Hepatocyte (in vitro differentiated cells): ENCODE measurements at regions not wholly inside any gene's neighbourhood (a gene's known extent, or its start where the extent isn't known, plus 50 kb on each side); places are given as distances from the start of the nearest gene placed in this dataset.

Source experiments
- DNase-seq: peaks from one replicate; pipeline ENCODE4 v3.0.0-alpha.2; 2016; ENCODE audit warnings: low spot score
- H2AFZ ChIP-seq: fragments of 200-600 bp; sonication (generic); 2 replicates; pipeline ENCODE4 v1.6.0; 2016; ENCODE audit warnings: antibody characterized with exemption, mild to moderate bottlenecking
- H3K27ac ChIP-seq: fragments of 200-600 bp; sonication (generic); 2 replicates; pipeline ENCODE4 v1.5.1; 2016; ENCODE audit warnings: mild to moderate bottlenecking
- H3K27me3 ChIP-seq: fragments of 200-600 bp; sonication (generic); 2 replicates; pipeline ENCODE4 v1.6.1; 2016
- H3K36me3 ChIP-seq: fragments of 200-600 bp; sonication (generic); replicated peaks from 2 replicates; pipeline ENCODE4 v1.5.1; 2016; ENCODE audit warnings: low read depth; ENCODE audit not compliant: insufficient read depth
- H3K4me1 ChIP-seq: fragments of 200-600 bp; sonication (generic); 2 replicates; pipeline ENCODE4 v1.5.1; 2016; ENCODE audit warnings: mild to moderate bottlenecking, moderate library complexity; ENCODE audit not compliant: insufficient read depth
- H3K4me2 ChIP-seq: fragments of 200-600 bp; sonication (generic); 2 replicates; pipeline ENCODE4 v1.6.0; 2016
- H3K4me3 ChIP-seq: fragments of 200-600 bp; sonication (generic); 2 replicates; pipeline ENCODE4 v1.5.1; 2016; ENCODE audit warnings: mild to moderate bottlenecking
- H3K79me2 ChIP-seq: fragments of 200-600 bp; sonication (generic); 2 replicates; pipeline ENCODE4 v1.6.0; 2017; ENCODE audit warnings: mild to moderate bottlenecking
- H3K9me2 ChIP-seq: fragments of 200-600 bp; sonication (generic); replicated peaks from 2 replicates; pipeline ENCODE4 v1.6.0; 2017; ENCODE audit warnings: mild to moderate bottlenecking; ENCODE audit not compliant: insufficient read depth
- H3K9me3 ChIP-seq: fragments of 200-600 bp; sonication (generic); 2 replicates; pipeline ENCODE4 v1.5.1; 2016; ENCODE audit warnings: low read depth, mild to moderate bottlenecking
- H4K20me1 ChIP-seq: fragments of 200-600 bp; sonication (generic); 2 replicates; pipeline ENCODE4 v1.6.0; 2016; ENCODE audit warnings: mild to moderate bottlenecking; ENCODE audit not compliant: insufficient read depth, poor library complexity, severe bottlenecking
- EZH2 ChIP-seq: fragments of 200-600 bp; sonication (generic); IDR thresholded peaks from 2 replicates; pipeline ENCODE4 v1.6.1; 2016; ENCODE audit warnings: antibody characterized with exemption, mild to moderate bottlenecking, borderline replicate concordance
- EZH2phosphoT487 ChIP-seq: fragments of 200-600 bp; sonication (generic); IDR thresholded peaks from one replicate; pipeline ENCODE4 v1.6.1; 2018; ENCODE audit warnings: antibody characterized with exemption, mild to moderate bottlenecking, low read depth, moderate library complexity; ENCODE audit not compliant: unreplicated experiment, severe bottlenecking
- WGBS: methylation state at CpG from one replicate; pipeline ENCODE4 v1.1.6; 2016; ENCODE audit warnings: low lambda C conversion rate; ENCODE audit errors: missing lambda C conversion rate; 5-methylcytosine and 5-hydroxymethylcytosine counted together
- TF ChIP-seq, protein P1 (sequence below): fragments of 200-600 bp; sonication (generic); IDR thresholded peaks from 2 replicates; pipeline ENCODE4 v1.5.1; 2016; ENCODE audit warnings: antibody characterized with exemption, mild to moderate bottlenecking; ENCODE audit not compliant: poor library complexity

DNA sequence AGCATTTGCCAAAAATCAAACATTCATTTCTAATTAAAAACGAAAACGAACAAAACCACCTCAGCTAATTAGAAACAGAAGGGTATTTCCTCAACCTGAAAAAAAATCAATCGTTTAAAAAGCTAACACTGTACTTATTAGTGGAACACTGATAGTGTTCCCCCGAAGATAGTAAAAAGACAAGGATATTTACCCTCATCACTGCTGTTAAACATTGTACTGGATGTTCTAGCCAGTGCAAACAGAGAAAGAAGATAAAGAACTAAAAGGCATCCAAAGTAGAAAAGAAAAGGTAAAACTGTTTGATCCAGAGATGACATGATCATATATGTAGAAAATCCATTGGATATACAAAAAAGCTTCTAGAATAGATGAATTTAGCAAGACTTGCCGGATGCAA is 508.3 kb downstream of the DMRTA1 start:
- Histone ChIP-seq H3K9me3 (no peaks in the 10 kb centered on the region), H3K9me2 (no peaks in the 10 kb centered on the region), H3K27me3 (no peaks in the 10 kb centered on the region), H2AFZ (no peak overlapping the region), H3K4me2 (peak overlapping the region; percentile 3), H3K79me2 (no peaks in the 10 kb centered on the region), H4K20me1 (no peaks in the 10 kb centered on the region), H3K36me3 (no peaks in the 10 kb centered on the region), H3K4me1 (no peaks in the 10 kb centered on the region), H3K4me3 (no peak overlapping the region), H3K27ac (no peak overlapping the region)
- no peak for DNase-seq
- 43% methylated on average over 5 of the region's 5 CpGs for WGBS
- TF ChIP-seq EZH2: no peak
- no peak for TF ChIP-seq EZH2phosphoT487
- TF ChIP-seq, protein P1, sequence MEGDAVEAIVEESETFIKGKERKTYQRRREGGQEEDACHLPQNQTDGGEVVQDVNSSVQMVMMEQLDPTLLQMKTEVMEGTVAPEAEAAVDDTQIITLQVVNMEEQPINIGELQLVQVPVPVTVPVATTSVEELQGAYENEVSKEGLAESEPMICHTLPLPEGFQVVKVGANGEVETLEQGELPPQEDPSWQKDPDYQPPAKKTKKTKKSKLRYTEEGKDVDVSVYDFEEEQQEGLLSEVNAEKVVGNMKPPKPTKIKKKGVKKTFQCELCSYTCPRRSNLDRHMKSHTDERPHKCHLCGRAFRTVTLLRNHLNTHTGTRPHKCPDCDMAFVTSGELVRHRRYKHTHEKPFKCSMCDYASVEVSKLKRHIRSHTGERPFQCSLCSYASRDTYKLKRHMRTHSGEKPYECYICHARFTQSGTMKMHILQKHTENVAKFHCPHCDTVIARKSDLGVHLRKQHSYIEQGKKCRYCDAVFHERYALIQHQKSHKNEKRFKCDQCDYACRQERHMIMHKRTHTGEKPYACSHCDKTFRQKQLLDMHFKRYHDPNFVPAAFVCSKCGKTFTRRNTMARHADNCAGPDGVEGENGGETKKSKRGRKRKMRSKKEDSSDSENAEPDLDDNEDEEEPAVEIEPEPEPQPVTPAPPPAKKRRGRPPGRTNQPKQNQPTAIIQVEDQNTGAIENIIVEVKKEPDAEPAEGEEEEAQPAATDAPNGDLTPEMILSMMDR: no peak

DNA sequence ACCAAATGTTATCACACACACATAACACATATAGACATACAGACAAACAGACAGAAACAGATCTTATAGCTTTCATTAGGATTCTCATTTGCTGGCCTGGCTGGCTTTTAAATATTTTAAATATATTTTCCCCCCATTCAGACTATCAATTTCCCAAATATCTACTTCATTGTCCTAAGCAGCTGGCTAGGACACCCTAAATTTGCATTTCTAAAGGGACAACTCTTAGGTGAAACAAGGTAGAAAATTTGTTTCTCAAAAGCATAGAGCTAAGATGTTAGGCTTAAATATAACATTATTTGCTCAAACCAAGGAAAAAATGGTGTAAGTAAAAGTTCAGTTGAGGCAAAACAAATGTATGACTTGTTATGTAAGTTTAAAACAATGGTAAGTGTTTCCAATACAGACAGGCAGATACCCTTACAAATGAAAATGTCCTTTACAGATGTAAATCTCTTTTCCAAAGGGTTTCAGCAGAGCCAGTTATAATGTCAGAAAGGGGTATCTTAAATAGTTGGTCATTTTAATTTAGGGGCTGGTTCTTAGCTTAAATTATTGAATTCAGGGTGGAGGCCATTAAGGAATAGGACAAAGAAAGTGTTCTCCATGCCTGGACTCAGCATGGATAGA is 522.8 kb downstream of the DMRTA1 start:
- no peaks in the 10 kb centered on the region for H4K20me1 ChIP-seq
- no peaks in the 10 kb centered on the region for H3K79me2 ChIP-seq
- no peaks in the 10 kb centered on the region for H3K9me2 ChIP-seq
- no peak overlapping the region for H3K4me2 ChIP-seq
- H3K4me1 ChIP-seq: no peaks in the 10 kb centered on the region
- no peak overlapping the region for H3K4me3 ChIP-seq
- TF ChIP-seq EZH2 (no peak), EZH2phosphoT487 (no peak)
- TF ChIP-seq, protein P1: no peak
- H2AFZ ChIP-seq: no peak overlapping the region
- no peaks in the 10 kb centered on the region for H3K27me3 ChIP-seq
- no peaks in the 10 kb centered on the region for H3K9me3 ChIP-seq
- DNase-seq: no peak
- H3K36me3 ChIP-seq: no peaks in the 10 kb centered on the region
- no peak overlapping the region for H3K27ac ChIP-seq

DNA sequence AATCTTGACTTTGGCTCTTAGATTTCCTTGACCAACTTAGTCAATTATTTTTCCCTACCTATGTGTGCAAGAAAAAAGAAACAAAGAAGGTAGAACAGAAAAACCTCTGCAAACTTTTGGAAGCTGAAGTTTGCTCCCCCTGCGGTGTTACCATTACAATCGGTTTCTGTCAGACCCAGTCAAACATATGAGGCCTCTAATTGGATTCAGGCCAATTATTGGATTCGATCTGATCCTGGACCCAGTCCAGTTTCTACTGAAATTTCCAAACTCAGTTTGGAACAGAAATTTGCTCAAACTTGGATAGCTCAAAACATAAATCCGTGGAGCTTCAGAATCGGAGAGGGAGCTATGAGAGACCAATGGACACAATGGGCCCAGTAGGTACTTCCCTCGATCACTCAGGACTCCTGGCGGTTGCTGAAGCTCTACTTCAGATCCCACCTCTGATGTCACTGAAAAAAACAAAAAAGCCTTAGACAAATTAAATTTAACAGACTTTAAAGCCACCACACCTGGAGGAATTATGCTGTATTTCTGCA is 523.9 kb downstream of the DMRTA1 start:
- Histone ChIP-seq H3K27ac (no peak overlapping the region), H3K36me3 (no peaks in the 10 kb centered on the region), H3K4me3 (no peak overlapping the region), H3K4me1 (no peaks in the 10 kb centered on the region), H3K9me3 (no peaks in the 10 kb centered on the region), H4K20me1 (no peaks in the 10 kb centered on the region), H3K9me2 (no peaks in the 10 kb centered on the region), H3K4me2 (no peak overlapping the region), H3K27me3 (no peaks in the 10 kb centered on the region), H3K79me2 (no peaks in the 10 kb centered on the region), H2AFZ (no peak overlapping the region)
- DNase-seq: no peak
- WGBS: 76% methylated on average over 7 of the region's 7 CpGs
- TF ChIP-seq EZH2: no peak
- no peak for TF ChIP-seq EZH2phosphoT487
- TF ChIP-seq, protein P1: no peak

DNA sequence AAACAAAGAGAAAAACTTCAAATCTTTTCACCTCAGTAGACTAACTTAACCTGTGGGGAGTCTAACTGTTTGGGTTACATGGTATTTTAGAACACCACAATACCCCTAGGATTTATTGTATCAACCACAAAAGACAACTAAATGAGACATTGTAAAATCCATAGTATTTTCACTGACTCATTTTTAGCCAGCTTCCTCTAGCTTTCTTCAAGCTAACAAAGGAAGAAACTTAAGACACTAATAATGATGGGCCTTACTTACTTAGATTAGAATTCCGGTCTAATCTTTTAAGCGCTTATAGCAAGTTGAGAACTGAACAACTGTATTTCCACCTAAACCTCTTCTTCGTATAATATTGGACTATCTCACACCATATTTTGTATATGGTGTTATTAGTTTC is 529.3 kb downstream of the DMRTA1 start:
- Histone ChIP-seq H3K36me3 (no peaks in the 10 kb centered on the region), H3K9me3 (no peaks in the 10 kb centered on the region), H3K27ac (no peak overlapping the region), H3K27me3 (no peaks in the 10 kb centered on the region), H3K9me2 (no peaks in the 10 kb centered on the region), H4K20me1 (no peaks in the 10 kb centered on the region), H3K4me1 (no peaks in the 10 kb centered on the region), H3K4me3 (no peak overlapping the region), H2AFZ (no peak overlapping the region), H3K4me2 (no peak overlapping the region), H3K79me2 (no peaks in the 10 kb centered on the region)
- DNase-seq: no peak
- no peak for TF ChIP-seq EZH2phosphoT487
- TF ChIP-seq, protein P1: no peak
- no peak for TF ChIP-seq EZH2
- WGBS: 94% methylated on average over 3 of the region's 3 CpGs
